D721Med (cell line): ENCODE measurements at regions not wholly inside any gene's neighbourhood (a gene's known extent, or its start where the extent isn't known, plus 50 kb on each side); places are given as distances from the start of the nearest gene placed in this dataset.

Experiments used
- DNase-seq: peaks from one replicate; pipeline ENCODE4 v3.0.0; 2011; ENCODE audit warnings: low spot score; ENCODE audit not compliant: insufficient read length
- FAIRE-seq: peaks from 2 replicates; lab custom pipeline; 2011; peaks lifted over from hg19 to GRCh38; lab: Jason Lieb, UNC
- CTCF ChIP-seq: IDR thresholded peaks from 2 replicates; pipeline ENCODE4 v1.5.1; 2012; ENCODE audit warnings: mild to moderate bottlenecking, control low read depth; ENCODE audit not compliant: insufficient read depth; ENCODE audit errors: missing control alignments

GRCh38 chr6:139925894-139926641 lies 551.6 kb upstream of the CITED2 start:
- no peak for FAIRE-seq
- no peak for DNase-seq
- no peak for TF ChIP-seq CTCF

DNA sequence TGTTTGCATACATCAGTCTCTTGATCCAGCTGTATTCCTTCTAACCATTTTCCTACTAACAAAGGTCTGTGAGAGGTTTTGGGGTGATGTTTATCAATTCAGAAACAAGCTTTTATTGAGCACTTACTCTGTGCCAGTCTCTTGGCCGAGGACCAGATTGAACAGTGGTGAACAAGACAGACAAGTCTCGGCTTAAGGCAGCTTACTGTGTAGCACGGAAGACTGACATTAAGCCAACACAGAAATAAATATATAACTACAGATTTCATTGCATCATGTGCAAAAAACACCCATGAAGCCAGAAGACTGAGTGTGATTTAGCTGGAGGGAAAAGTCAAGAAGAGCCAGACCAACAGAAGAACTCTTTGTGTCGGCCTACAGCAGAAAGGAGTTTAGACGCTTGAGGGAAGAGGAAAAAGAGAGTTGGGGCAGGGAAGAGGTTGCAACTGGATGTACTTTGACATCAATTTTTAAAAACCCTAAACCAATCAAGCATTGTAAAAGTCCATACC lies 549.6 kb upstream of the CITED2 start:
- TF ChIP-seq CTCF: no peak
- FAIRE-seq (no peak), DNase-seq (no peak)

DNA sequence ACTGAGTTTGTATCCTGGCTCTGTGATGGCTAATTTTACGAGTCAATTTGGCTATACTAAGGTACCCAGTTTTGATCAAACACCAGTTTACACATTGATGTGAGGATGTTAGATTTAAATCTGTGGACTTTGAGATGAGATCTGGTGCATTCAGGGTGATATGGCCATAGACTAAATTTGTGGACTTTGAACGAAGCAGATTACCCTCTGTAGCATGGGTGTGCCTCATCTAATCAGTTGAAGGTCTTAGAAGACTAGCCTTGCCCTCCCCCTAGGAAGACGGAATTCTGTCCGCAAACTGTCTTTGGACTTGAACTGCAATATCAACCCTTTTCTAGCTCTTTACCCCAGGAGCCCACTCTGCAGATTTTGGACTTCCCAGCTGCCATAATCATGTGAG lies 547.8 kb upstream of the CITED2 start:
- TF ChIP-seq CTCF: no peak
- FAIRE-seq: no peak
- no peak for DNase-seq

GRCh38 chr6:139920776-139921100 lies 546.3 kb upstream of the CITED2 start:
- no peak for TF ChIP-seq CTCF
- DNase-seq: no peak

GRCh38 chr6:139920027-139920775 lies 545.8 kb upstream of the CITED2 start:
- no peak for TF ChIP-seq CTCF
- DNase-seq: no peak
- no peak for FAIRE-seq

More at GRCh38 chr6:139920776-139921100, 546.3 kb upstream of the CITED2 start:
- no peak for FAIRE-seq

- no peak for TF ChIP-seq CTCF
- DNase-seq (no peak), FAIRE-seq (no peak)
These were observed 544.9 kb upstream of the CITED2 start for GRCh38 chr6:139919107-139920026.
